ENCODE measurements at regions not wholly inside any gene's neighbourhood (a gene's known extent, or its start where the extent isn't known, plus 50 kb on each side); places are given as distances from the start of the nearest gene placed in this dataset.

GRCh38 chr11:79667380-79667779 is 226.6 kb upstream of the TENM4 start:
- TF ChIP-seq REST (IDR thresholded peaks at IDR 0.05; ENCODE audit: low read depth) (no peak), EGR1 (IDR thresholded peaks at IDR 0.05) (no peak), ZBTB7A (IDR thresholded peaks at IDR 0.05; ENCODE audit: low read depth) (no peak), TAF1 (IDR thresholded peaks at IDR 0.05; ENCODE audit: low read depth) (no peak)

Data from Ishikawa (cell line).